ENCODE measurements at regions not wholly inside any gene's neighbourhood (a gene's known extent, or its start where the extent isn't known, plus 50 kb on each side); places are given as distances from the start of the nearest gene placed in this dataset.

DNA sequence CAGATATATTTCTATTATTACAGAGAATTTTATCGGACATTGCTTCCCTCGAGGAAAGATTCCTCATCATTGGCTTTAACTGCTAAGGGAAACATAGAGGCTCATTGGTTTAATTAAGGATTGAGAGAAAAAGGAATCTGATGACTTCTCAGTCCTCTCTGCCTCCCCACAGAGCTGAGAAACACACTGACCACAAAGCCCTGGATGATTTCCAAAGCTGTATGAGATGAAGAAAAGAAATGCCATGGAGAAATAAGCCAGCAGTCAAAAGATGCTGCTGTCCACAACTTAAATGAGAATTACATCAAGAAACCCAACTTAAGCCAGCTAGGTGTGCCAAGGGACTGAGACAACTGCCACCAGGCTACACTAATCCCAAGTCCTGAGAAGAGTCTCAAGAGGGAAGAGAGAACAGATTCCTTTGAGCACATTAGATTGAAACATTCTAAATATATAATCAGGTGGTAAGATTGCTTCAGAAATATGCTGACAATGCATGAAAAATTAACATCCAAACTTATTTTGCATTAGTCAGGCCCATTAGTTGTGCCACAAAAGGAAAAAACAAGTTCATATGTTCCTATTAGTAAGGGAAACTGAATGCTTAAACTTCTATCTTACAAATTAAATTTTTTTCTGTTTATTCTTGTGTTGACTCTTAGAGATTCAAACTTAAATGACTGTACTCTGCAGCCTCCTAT lies 308.1 kb upstream of the CYRIA start:
- TF ChIP-seq, protein P1, sequence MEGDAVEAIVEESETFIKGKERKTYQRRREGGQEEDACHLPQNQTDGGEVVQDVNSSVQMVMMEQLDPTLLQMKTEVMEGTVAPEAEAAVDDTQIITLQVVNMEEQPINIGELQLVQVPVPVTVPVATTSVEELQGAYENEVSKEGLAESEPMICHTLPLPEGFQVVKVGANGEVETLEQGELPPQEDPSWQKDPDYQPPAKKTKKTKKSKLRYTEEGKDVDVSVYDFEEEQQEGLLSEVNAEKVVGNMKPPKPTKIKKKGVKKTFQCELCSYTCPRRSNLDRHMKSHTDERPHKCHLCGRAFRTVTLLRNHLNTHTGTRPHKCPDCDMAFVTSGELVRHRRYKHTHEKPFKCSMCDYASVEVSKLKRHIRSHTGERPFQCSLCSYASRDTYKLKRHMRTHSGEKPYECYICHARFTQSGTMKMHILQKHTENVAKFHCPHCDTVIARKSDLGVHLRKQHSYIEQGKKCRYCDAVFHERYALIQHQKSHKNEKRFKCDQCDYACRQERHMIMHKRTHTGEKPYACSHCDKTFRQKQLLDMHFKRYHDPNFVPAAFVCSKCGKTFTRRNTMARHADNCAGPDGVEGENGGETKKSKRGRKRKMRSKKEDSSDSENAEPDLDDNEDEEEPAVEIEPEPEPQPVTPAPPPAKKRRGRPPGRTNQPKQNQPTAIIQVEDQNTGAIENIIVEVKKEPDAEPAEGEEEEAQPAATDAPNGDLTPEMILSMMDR (IDR thresholded peaks at IDR 0.05; ENCODE audit: insufficient read depth, low read depth, low read length), result no peak
- no peak for TF ChIP-seq EZH2 (IDR thresholded peaks at IDR 0.05; ENCODE audit: insufficient read depth, low read length)
